Astrocyte of the cerebellum (primary cell): ENCODE measurements at regions not wholly inside any gene's neighbourhood (a gene's known extent, or its start where the extent isn't known, plus 50 kb on each side); places are given as distances from the start of the nearest gene placed in this dataset.
A peak's percentile ranks its signal among the peaks of the same experiment; 100 is the strongest.
"Not testable (repeated sequence)": the region's sequence is repeated elsewhere in the genome, so short reads cannot be mapped to it uniquely, and the experiment has no call there.

Source experiments
- DNase-seq: peaks from one replicate; pipeline ENCODE4 v3.0.0-alpha.2; 2011; ENCODE audit warnings: low read depth
- H3K4me3 ChIP-seq: 2 replicates; pipeline ENCODE4 v1.5.1; 2011; ENCODE audit warnings: mild to moderate bottlenecking, low read depth, low read length, moderate library complexity
- CTCF ChIP-seq: IDR thresholded peaks from 2 replicates; pipeline ENCODE4 v1.5.1; 2012; ENCODE audit warnings: low read length, low read depth, moderate library complexity, mild to moderate bottlenecking; ENCODE audit errors: missing control alignments
- in situ Hi-C: cut with HindIII; loops from 2 replicates; pipeline ENCODE4 v1.10.0; 2017; ENCODE audit warnings: low sequenced_read_pairs

- no peak for DNase-seq
- no peak overlapping the region for H3K4me3 ChIP-seq
- in situ Hi-C loops: no loop called here
- no peak for TF ChIP-seq CTCF
Measured at GRCh38 chr17:13837417-13837816, 231.9 kb upstream of the COX10 start.

GRCh38 chr17:13840254-13840653, 229.1 kb upstream of the COX10 start:
- no peak overlapping the region for H3K4me3 ChIP-seq
- no peak for DNase-seq
- in situ Hi-C loops: no loop called here
- no peak for TF ChIP-seq CTCF

- in situ Hi-C loops: no loop called here
- DNase-seq: peak; percentile 45
- H3K4me3 ChIP-seq: no peak overlapping the region
- TF ChIP-seq CTCF: no peak
Measured at GRCh38 chr17:13843862-13844635, 225.3 kb upstream of the COX10 start.

GRCh38 chr17:13851889-13852288, 217.4 kb upstream of the COX10 start:
- in situ Hi-C loops: no loop called here
- DNase-seq: no peak
- no peak overlapping the region for H3K4me3 ChIP-seq
- no peak for TF ChIP-seq CTCF

- H3K4me3 ChIP-seq, DNase-seq, in situ Hi-C loops: not testable (repeated sequence)
Measured at GRCh38 chr17:13855730-13856129, 213.6 kb upstream of the COX10 start.

- TF ChIP-seq CTCF: no peak
- no peak overlapping the region for H3K4me3 ChIP-seq
- in situ Hi-C loops: no loop called here
- no peak for DNase-seq
Measured at GRCh38 chr17:13862346-13862745, 207.0 kb upstream of the COX10 start.

- in situ Hi-C loops: no loop called here
- no peak for TF ChIP-seq CTCF
- H3K4me3 ChIP-seq: no peak overlapping the region
- DNase-seq: no peak
Measured at GRCh38 chr17:13863436-13863835, 205.9 kb upstream of the COX10 start.
